ENCODE measurements at regions not wholly inside any gene's neighbourhood (a gene's known extent, or its start where the extent isn't known, plus 50 kb on each side); places are given as distances from the start of the nearest gene placed in this dataset.

- peak in 6 of 14 donors; percentile 0 to 25 (median 5) for DNase-seq
Observed at GRCh38 chr1:67561704-67562113, 123.3 kb upstream of the GADD45A start.

- DNase-seq = no peak
Observed at GRCh38 chr1:67563684-67564083, 121.3 kb upstream of the GADD45A start.

- DNase-seq = no peak
Observed at GRCh38 chr1:67564193-67564592, 120.8 kb upstream of the GADD45A start.

- no peak for DNase-seq
Observed at GRCh38 chr1:67566803-67567377, 118.1 kb upstream of the GADD45A start.

- no peak for DNase-seq
Observed at GRCh38 chr1:67570486-67571143, 114.4 kb upstream of the GADD45A start.

GRCh38 chr1:67571406-67571805 lies 113.6 kb upstream of the GADD45A start:
- no peak for DNase-seq

- DNase-seq = no peak
Observed at GRCh38 chr1:67571901-67572593, 113.0 kb upstream of the GADD45A start.

GRCh38 chr1:67572594-67573221 lies 112.3 kb upstream of the GADD45A start:
- no peak for DNase-seq

GRCh38 chr1:67573311-67573872 lies 111.6 kb upstream of the GADD45A start:
- no peak for DNase-seq

- DNase-seq = no peak
Observed at GRCh38 chr1:67574221-67574620, 110.8 kb upstream of the GADD45A start.

- no peak for DNase-seq
Observed at GRCh38 chr1:67575861-67576260, 109.1 kb upstream of the GADD45A start.

- no peak for DNase-seq
Observed at GRCh38 chr1:67576474-67576873, 108.5 kb upstream of the GADD45A start.

- DNase-seq = no peak
Observed at GRCh38 chr1:67577646-67578045, 107.4 kb upstream of the GADD45A start.

GRCh38 chr1:67578397-67579020 lies 106.5 kb upstream of the GADD45A start:
- DNase-seq = no peak

- no peak for DNase-seq
Observed at GRCh38 chr1:67579623-67580394, 105.2 kb upstream of the GADD45A start.

GRCh38 chr1:67580691-67581403 lies 104.2 kb upstream of the GADD45A start:
- DNase-seq = no peak

GRCh38 chr1:67582625-67583461 lies 102.2 kb upstream of the GADD45A start:
- no peak for DNase-seq

- DNase-seq = no peak
Observed at GRCh38 chr1:67583462-67583950, 101.5 kb upstream of the GADD45A start.

- peak in 1 of 14 donors; percentile 20 for DNase-seq
Observed at GRCh38 chr1:67584938-67585337, 100.1 kb upstream of the GADD45A start.

- DNase-seq = no peak
Observed at GRCh38 chr1:67586596-67586995, 98.4 kb upstream of the GADD45A start.
